HG02852 (cell line): ENCODE measurements at regions not wholly inside any gene's neighbourhood (a gene's known extent, or its start where the extent isn't known, plus 50 kb on each side); places are given as distances from the start of the nearest gene placed in this dataset.
"Not testable (repeated sequence)": the region's sequence is repeated elsewhere in the genome, so short reads cannot be mapped to it uniquely, and the experiment has no call there.

ENCODE experiments used
- ATAC-seq: cut with Tn5 transposase; IDR thresholded peaks from one replicate; pipeline ENCODE4 v1.9.1; 2021; ENCODE audit warnings: mild to moderate bottlenecking, moderate library complexity; ENCODE audit not compliant: unreplicated experiment

DNA sequence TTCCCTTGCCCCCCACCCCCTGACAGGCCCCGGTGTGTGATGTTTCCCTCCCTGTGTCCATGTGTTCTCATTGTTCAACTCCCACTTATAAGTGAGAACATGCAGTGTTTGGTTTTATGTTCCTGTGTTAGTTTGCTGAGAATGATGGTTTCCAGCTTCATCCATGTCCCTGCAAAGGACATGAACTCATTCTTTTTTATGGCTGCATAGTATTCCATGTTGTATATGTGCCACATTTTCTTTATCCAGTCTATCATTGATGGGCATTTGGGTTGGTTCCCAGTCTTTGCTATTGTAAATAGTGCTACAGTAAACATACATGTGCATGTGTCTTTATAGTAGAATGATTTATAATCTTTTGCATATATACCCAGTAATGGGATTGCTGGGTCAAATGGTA is 287.4 kb downstream of the UTRN start:
- ATAC-seq: not testable (repeated sequence)

DNA sequence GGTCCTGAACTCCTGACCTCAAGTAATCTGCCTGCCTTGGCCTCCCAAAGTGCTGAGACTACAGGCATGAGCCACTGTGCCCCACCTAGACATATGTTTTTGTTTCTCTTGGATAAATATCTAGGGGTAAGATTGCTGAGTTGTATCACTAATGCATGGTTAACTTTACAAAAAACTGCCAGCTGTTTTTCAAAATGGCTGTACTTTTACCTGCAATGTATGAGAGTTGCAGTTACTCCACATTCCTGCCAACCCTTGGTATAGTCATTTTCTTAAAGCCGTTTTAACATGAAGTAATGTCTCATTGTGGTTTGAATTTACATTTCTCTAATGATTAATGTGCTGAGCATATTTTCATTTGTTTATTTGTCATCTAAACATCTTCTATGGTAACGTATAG is 289.7 kb downstream of the UTRN start:
- ATAC-seq: no peak

GRCh38 chr6:144575327-144575726 is 290.2 kb downstream of the UTRN start:
- ATAC-seq: no peak

DNA sequence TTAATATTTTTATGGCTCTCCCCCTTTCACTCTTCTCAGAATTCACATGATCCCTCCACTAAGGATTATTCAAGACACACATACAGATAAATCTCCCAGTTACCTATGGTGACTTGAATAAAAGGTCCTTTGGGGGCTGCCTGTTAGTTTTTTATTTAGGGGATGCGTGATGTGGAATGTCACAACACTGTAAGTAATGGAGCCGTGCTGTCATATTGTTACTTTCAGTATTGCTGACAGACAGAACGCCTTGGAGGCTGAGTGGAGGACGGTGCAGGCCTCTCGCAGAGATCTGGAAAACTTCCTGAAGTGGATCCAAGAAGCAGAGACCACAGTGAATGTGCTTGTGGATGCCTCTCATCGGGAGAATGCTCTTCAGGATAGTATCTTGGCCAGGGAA is 291.7 kb downstream of the UTRN start:
- no peak for ATAC-seq

- no peak for ATAC-seq
These were observed 293.5 kb downstream of the UTRN start for GRCh38 chr6:144578385-144579350.

DNA sequence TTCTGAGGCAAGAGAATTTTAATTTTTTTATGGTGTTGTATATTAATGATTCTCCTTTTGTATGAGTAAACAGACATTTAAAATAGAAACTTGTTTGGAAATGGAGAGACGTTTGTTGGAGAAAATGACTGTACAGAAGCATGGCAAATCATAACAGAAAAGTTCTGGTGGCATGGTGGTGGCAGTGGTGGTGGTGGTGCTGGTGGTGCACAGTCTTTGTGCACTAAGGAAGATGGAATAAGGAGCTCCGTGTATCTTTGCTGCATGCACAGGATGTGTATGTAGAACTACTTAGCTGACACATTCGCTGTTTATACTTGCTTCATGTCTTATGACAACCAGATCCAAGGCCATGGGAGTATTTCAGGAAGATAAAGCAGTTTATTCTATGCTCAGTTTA is 294.9 kb downstream of the UTRN start:
- no peak for ATAC-seq

DNA sequence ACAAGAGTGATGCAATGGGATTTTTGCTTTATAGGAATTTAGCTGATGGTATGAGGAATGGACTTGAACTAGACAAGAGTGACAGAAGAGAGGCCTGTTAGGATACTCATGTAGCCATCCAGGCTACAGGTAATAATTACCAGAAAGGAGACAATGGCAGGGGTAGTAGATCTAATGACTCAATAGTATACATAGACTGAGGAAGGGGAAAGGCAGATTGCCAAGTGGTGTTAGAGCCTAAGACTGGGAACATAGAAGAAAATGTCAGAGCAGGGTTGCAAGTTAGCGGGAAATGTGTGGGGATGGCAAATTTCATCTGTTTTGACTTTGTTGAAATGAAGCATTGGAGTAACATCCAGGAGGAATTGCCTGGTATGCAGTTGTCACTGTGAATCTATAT is 295.6 kb downstream of the UTRN start:
- ATAC-seq: no peak

GRCh38 chr6:144581812-144582537 is 296.8 kb downstream of the UTRN start:
- ATAC-seq: no peak

DNA sequence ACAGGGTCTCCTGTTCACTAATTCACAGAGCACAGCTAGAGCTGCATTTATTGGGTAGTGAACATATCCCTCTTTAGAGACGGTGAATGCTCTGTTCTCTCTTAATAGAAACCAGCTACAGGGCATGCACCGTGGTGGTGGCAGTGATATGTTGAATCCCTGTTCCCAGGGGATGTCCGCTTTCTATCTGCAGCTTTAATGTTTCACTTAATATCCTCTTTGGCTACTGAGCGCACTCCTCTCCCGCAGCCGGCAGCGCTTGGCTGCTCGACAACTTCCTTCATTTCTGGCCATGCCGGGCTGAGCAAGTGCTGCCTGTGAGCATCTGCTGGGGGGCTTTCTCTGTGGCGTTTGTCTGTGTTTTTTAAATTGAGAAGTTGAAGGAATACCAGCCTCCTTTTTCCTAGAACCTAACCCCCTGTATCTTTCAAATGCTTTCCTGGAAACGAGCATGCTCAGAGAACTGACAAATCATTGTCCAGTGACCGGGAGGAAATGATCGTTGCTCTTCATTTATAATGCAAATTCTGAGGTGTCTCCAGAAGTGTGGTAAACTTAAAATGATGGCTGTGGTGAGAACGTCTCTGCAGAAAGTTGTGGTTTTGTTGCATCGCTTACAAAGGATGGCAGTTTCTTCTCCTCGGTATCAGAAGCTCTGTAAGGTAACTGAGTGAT is 297.9 kb downstream of the UTRN start:
- peak; percentile 94 for ATAC-seq

- ATAC-seq: peak; percentile 6
These were observed 298.4 kb downstream of the UTRN start for GRCh38 chr6:144583614-144583954.

DNA sequence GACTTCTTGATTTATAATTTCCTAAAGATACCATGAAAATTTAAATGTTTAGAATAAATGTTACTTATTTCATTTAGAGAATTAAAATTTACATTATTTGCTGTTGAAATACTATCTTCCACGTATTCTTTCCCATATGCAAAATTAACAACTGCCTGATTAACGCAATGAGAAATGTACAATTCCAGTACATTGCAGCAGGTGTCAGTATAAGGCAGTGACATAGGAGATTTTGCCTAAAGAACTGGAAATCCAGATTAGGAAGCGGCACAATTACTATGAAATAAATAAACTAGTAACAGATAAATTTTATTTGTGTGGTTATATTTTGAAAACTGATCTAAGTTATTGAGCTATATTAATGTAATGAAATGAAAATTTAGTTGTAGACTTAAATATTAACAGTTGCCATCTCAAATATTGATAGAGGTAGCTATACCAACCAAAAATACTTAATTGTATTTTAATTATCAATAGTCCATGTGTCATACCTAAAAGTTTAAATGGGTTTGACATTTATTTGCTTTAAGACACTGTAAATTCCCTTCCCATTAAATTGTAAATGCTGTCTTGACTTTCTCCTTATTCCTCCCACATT is 300.2 kb downstream of the UTRN start:
- ATAC-seq: no peak

DNA sequence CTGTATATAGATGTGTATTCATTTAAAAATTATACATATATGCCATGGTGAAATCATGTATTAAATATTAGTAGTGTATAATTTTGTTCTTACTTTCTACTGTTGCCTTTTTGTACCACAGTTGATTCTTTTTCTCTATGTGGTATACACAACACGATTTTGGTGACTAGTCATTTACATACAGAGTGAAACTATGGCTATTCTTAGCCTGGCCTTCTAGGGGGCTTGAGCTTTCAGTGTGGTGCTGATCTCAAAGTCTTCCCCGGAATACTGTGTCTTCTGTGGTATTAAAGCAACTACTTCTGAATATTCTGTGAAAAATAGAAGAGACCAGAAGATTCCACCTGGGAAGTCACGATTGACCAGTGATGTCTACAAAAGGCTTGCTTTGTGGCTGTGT is 301.9 kb downstream of the UTRN start:
- no peak for ATAC-seq

DNA sequence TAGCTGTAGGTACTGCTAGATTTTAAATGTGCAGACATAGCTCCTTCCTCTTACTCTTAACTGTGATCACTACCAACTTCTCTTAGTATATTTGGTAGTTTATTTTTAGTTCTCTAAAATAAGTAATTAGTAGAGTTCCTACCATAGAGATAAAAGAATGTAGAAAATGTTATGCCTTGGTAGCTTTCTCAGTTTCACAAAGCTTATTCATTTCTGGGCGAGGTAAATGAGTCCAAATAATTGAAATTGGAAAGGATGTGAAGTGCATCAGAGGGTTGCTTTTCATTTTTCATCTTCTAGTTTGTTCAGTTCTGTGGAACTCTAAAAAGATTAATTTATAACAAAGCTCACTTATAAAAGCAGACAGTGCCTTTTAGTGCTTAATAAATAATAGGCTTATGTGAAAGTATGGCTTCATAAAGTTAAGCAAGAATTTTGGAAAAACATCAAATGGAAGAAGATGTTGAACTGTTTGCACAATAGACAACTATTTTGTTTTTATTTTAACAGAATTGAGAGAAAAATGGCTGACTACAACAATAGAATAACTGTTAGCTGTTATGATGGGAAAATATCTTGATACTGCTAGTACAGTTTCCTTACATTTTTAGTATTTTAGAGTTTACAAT is 303.7 kb downstream of the UTRN start:
- ATAC-seq: peak; percentile 80

DNA sequence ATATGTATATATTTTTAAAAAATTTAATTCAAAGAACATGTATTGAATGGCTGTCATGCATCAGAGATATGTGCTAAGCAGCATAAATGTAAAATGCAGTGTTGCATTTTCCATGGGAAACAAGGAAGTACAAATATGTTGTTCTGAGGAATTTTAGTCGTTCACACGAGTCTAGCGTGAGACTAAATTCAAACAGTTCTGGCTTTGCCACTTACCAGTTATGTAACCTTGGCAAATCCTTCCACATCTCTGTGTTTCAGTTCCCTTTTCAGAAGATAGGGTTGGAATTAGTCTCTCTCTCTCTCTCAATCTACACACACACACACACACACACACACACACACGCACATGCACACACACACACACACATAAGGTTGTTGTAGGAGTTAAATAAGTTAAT is 305.4 kb downstream of the UTRN start:
- no peak for ATAC-seq

DNA sequence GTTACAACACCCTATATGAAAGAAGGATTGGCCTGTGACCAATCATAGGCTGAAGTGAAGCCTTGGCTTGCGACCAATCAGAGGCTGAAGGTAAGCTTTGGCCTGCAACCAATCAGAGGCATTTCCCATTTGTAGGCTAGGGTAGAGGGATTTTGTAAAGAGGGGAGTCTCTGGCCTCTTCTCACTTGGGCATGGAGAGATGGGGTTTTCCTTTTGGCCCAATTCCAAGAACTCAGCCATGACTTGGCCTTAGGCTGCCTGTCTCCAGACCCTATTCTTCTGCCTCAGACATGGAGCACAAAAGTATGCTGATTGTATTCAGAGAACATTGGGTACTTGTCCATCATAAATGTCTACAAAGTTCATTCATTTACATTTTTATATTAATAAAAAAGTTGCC is 308.3 kb downstream of the UTRN start:
- no peak for ATAC-seq

- ATAC-seq: no peak
These were observed 309.4 kb downstream of the UTRN start for GRCh38 chr6:144594585-144594984.

- no peak for ATAC-seq
These were observed 310.1 kb downstream of the UTRN start for GRCh38 chr6:144595266-144595665.

DNA sequence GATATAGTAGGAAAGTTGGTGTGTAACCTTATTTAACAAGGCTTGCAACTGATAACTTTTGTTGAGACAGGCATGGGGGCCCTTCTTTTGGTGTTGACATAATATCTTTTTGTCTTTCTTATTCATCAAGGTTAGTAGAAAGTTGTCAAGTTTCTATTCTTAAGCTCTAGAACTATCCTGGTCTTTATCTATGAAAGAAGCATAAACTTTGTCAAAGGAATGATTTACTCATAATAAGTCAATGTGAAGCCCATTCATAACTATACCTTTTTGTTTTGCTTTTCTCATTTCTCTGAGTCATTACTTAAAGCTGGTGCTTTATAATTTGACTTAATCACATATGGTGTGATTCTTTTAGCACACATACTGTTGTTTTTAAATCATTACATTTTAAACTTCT is 312.4 kb downstream of the UTRN start:
- ATAC-seq: no peak

DNA sequence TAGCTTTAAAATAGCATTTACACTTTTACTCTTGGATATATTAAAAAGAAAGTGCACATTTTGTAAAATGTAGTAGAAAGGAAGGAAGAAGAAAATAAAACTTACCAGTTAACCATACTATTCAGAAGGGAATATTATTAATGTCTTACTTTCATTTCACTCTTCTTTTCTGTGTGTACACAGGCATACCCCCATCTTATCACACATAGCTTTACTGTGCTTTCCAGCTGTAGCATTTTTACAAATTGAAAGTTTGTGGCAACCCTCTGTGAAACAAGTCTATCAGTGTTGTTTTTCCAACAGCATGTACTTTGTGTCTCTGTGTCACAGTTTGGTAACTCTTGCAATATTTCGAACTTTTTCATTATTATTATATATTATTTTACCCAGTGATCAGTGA is 314.5 kb downstream of the UTRN start:
- no peak for ATAC-seq

DNA sequence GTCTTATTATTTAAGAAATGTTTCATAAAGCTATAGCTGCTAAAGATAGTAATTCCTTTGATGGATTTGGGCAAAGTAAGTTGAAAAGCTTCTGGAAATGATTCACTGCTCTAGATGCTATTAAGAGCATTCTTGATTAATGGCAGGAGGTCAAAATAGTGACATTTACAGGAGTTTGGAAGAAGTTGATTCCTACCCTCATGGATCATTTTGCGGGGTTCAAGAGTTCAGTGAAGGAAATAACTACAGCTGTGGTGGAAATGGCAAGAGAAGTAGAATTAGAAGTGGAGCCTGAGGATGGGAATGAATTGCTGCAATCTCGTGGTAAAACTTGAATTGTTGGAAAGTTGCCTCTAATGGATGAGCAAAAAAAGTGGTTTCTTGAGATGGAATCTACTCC is 316.1 kb downstream of the UTRN start:
- ATAC-seq: no peak
